ENCODE measurements at regions not wholly inside any gene's neighbourhood (a gene's known extent, or its start where the extent isn't known, plus 50 kb on each side); places are given as distances from the start of the nearest gene placed in this dataset.

DNA sequence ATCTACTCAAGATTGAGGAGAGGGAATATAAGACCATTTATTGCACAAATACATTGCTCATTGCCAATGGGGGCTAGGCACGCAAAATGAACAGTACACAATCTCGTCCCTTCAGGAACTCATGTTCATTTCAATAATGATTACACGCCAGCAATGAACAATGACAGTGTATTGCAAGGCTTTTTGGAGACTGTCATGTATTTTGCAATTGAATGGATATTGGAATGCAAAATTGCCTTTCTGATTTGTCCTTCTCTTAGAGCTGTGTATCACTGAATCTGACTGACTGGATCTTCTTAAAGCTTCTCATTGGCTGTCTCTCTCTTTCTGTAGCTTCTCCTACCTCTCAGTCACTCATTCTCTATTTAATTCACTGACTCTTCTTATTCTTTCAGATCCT lies 400.2 kb upstream of the DCN start:
- H3K4me1 ChIP-seq (ENCODE audit: control insufficient read depth in 2 of 2, insufficient read depth in 2 of 2, low read length in 2 of 2) = peaks cover 0 to under 1% of the 10 kb centered on the region in 2 donors
- CTCF ChIA-PET = no interaction called here
- no peaks in the 10 kb centered on the region for H3K36me3 ChIP-seq (replicated peaks in 1 of 2; ENCODE audit: control extremely low read depth in 1 of 2, control insufficient read depth in 1 of 2, extremely low read depth in 1 of 2, insufficient read depth in 2 of 2, low read length in 1 of 2)
- no peaks in the 10 kb centered on the region for H3K9me3 Mint-ChIP-seq (ENCODE audit: insufficient read depth)
- no peaks in the 10 kb centered on the region for H3K79me2 ChIP-seq (ENCODE audit: control insufficient read depth, insufficient read depth, low read length)
- H3K27ac Mint-ChIP-seq = no peak overlapping the region
- peaks cover 0 to 4% (median 0%) of the 10 kb centered on the region in 4 experiments for H3K27me3 ChIP-seq (replicated peaks in 1 of 4; ENCODE audit: control extremely low read depth in 1 of 4, control insufficient read depth in 3 of 4, insufficient read depth in 4 of 4, low read length in 3 of 4)
- POLR2A ChIA-PET = no interaction called here
- H2AFZ ChIP-seq (ENCODE audit: insufficient read depth, low read depth, low read length, poor library complexity, severe bottlenecking) = no peak overlapping the region
- peaks cover 5% of the 10 kb centered on the region for H3K27me3 Mint-ChIP-seq
- no peak overlapping the region for H3K27ac ChIP-seq (ENCODE audit: low read length in 2 of 2)
- H3K9me3 ChIP-seq (ENCODE audit: control extremely low read depth in 1 of 3, control insufficient read depth in 2 of 3, insufficient read depth in 1 of 3, low read length in 2 of 3) = no peaks in the 10 kb centered on the region
- H3K9ac ChIP-seq (ENCODE audit: low read length) = no peak overlapping the region
- H4K20me1 ChIP-seq (ENCODE audit: control insufficient read depth, insufficient read depth, low read length, poor library complexity, severe bottlenecking) = no peaks in the 10 kb centered on the region
- H3K4me1 Mint-ChIP-seq = peaks cover under 1% of the 10 kb centered on the region
- DNase-seq = no peak
- no peak overlapping the region for H3K4me2 ChIP-seq (replicated peaks; ENCODE audit: low read depth, low read length, poor library complexity, severe bottlenecking)
- H3K4me3 Mint-ChIP-seq = no peak overlapping the region
- H3K4me3 ChIP-seq (ENCODE audit: control extremely low read depth in 1 of 5, extremely low read depth in 1 of 5, insufficient read depth in 1 of 5, low read depth in 2 of 5, low read length in 4 of 5) = no peak overlapping the region
- TF ChIP-seq EZH2 (IDR thresholded peaks at IDR 0.05; ENCODE audit: borderline replicate concordance, insufficient read depth, low read depth, low read length, poor library complexity, severe bottlenecking) = no peak
- TF ChIP-seq, protein P1, sequence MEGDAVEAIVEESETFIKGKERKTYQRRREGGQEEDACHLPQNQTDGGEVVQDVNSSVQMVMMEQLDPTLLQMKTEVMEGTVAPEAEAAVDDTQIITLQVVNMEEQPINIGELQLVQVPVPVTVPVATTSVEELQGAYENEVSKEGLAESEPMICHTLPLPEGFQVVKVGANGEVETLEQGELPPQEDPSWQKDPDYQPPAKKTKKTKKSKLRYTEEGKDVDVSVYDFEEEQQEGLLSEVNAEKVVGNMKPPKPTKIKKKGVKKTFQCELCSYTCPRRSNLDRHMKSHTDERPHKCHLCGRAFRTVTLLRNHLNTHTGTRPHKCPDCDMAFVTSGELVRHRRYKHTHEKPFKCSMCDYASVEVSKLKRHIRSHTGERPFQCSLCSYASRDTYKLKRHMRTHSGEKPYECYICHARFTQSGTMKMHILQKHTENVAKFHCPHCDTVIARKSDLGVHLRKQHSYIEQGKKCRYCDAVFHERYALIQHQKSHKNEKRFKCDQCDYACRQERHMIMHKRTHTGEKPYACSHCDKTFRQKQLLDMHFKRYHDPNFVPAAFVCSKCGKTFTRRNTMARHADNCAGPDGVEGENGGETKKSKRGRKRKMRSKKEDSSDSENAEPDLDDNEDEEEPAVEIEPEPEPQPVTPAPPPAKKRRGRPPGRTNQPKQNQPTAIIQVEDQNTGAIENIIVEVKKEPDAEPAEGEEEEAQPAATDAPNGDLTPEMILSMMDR (IDR thresholded peaks at IDR 0.05) = no peak
- intact Hi-C loops (cut with micrococcal nuclease) = no loop called here
- WGBS (ENCODE audit: insufficient coverage) = no CpG with 5 or more reads among the region's 3 CpGs
- no peak for ATAC-seq (ENCODE audit: low read depth)

DNA sequence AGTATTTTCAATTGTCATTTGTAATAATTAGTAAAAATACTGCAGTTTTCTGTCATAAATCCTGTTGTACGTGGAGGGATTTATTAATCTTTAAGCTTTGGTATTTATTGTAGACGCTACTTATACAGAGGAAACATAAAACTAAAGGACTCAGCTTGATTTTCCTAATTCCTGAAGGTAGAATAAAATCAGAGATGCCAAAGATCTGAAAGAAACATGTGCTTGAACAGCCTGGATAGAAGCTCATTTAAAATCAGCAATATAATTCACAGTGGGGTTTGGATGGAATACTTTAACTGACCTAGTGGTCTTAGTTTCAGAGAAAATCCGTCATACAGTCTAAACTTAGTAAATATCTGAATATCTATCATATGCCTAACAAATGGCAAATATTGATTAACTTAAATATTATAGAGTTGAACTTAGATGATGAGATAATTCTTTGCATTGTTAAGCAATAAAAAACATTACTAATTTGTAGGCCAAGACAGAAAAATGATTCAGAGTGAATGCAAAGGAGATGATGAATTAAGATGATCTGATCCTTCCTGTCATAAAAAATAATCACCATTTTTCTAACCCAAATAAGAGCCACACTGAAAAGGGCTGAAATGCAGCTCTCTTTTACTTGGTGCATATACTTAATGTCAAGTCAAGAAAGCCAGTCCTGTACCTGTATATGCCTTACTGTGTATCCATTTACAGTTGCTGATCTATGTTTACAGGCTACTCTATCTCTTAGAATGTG lies 397.1 kb upstream of the DCN start:
- Mint-ChIP-seq H3K27me3 (peaks cover 12% of the 10 kb centered on the region), H3K4me3 (no peak overlapping the region), H3K9me3 (ENCODE audit: insufficient read depth) (no peaks in the 10 kb centered on the region), H3K27ac (no peak overlapping the region), H3K4me1 (peaks cover 4% of the 10 kb centered on the region)
- Histone ChIP-seq H3K27ac (ENCODE audit: low read length in 2 of 2) (no peak overlapping the region), H2AFZ (ENCODE audit: insufficient read depth, low read depth, low read length, poor library complexity, severe bottlenecking) (no peak overlapping the region), H3K4me1 (ENCODE audit: control insufficient read depth in 2 of 2, insufficient read depth in 2 of 2, low read length in 2 of 2) (peaks cover 0 to 5% of the 10 kb centered on the region in 2 donors), H3K4me2 (replicated peaks; ENCODE audit: low read depth, low read length, poor library complexity, severe bottlenecking) (no peak overlapping the region), H3K4me3 (ENCODE audit: control extremely low read depth in 1 of 5, extremely low read depth in 1 of 5, insufficient read depth in 1 of 5, low read depth in 2 of 5, low read length in 4 of 5) (no peak overlapping the region), H4K20me1 (ENCODE audit: control insufficient read depth, insufficient read depth, low read length, poor library complexity, severe bottlenecking) (no peaks in the 10 kb centered on the region), H3K9me3 (ENCODE audit: control extremely low read depth in 1 of 3, control insufficient read depth in 2 of 3, insufficient read depth in 1 of 3, low read length in 2 of 3) (no peaks in the 10 kb centered on the region), H3K36me3 (replicated peaks in 1 of 2; ENCODE audit: control extremely low read depth in 1 of 2, control insufficient read depth in 1 of 2, extremely low read depth in 1 of 2, insufficient read depth in 2 of 2, low read length in 1 of 2) (no peaks in the 10 kb centered on the region), H3K9ac (ENCODE audit: low read length) (no peak overlapping the region), H3K27me3 (replicated peaks in 1 of 4; ENCODE audit: control extremely low read depth in 1 of 4, control insufficient read depth in 3 of 4, insufficient read depth in 4 of 4, low read length in 3 of 4) (peaks cover 0 to 4% (median 0%) of the 10 kb centered on the region in 4 experiments), H3K79me2 (ENCODE audit: control insufficient read depth, insufficient read depth, low read length) (no peaks in the 10 kb centered on the region)
- intact Hi-C loops (cut with micrococcal nuclease) = loop anchor here (5.0 kb wide), 2 partner anchors 197 to 563 kb away; no protein-coding TSS in a partner anchor
- ATAC-seq (ENCODE audit: low read depth) = no peak
- CTCF ChIA-PET = interaction anchor here (0.5 to 1.2 kb wide), 7 partner anchors 14 to 1693 kb away, joined by 3 read pairs; no protein-coding TSS in a partner anchor
- no peak for DNase-seq
- POLR2A ChIA-PET = no interaction called here
- WGBS (ENCODE audit: insufficient coverage) = no CpG with 5 or more reads among the region's 3 CpGs
- TF ChIP-seq EZH2 (IDR thresholded peaks at IDR 0.05; ENCODE audit: borderline replicate concordance, insufficient read depth, low read depth, low read length, poor library complexity, severe bottlenecking) = no peak
- TF ChIP-seq, protein P1 (IDR thresholded peaks at IDR 0.05) = no peak
